HG03064 (cell line): ENCODE measurements at regions not wholly inside any gene's neighbourhood (a gene's known extent, or its start where the extent isn't known, plus 50 kb on each side); places are given as distances from the start of the nearest gene placed in this dataset.

Experiments
- ATAC-seq: cut with Tn5 transposase; IDR thresholded peaks from one replicate; pipeline ENCODE4 v1.9.1; 2021; ENCODE audit warnings: low read depth; ENCODE audit not compliant: unreplicated experiment

DNA sequence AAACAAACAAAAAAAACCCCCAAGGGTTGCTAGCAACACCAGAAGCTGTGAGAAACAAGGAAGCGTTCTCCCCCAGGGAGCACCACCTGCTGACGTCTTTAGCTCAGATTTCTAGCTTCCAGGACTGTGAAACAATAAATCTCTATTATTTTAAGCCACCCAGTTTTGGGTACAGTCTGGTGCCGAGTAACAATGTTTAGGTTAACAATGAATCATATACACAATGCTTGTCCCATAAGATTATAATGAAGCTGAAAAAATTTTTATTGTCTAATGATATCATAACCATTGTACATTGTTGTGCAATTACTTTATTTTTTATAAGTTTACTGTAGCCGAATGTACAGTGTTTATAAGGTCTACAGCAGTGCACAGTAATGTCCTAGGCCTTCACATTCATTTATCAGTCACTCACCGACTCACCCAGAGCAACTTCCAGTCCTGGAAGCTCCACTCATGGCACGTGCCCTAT is 72.1 kb upstream of the CAB39 start:
- no peak for ATAC-seq

DNA sequence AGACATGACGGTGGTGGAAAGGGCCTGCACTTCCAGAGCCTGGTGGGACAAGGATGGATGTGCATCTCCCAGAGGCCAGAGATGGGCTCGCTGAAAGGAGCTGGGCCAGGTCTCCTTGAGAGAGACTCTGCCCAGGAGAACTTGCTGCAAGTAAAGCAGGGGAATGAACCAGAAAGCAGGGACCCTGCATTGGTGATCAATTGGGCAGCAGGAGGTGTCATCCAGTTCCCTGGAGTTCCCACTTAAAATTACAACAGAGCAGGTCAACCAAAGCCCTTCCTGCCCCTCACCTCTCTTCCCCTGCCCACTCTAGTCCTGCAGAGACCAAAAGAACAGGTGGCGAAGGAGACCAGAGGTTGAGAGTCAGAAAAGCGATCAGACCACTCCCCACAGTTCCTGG is 69.7 kb upstream of the CAB39 start:
- no peak for ATAC-seq

DNA sequence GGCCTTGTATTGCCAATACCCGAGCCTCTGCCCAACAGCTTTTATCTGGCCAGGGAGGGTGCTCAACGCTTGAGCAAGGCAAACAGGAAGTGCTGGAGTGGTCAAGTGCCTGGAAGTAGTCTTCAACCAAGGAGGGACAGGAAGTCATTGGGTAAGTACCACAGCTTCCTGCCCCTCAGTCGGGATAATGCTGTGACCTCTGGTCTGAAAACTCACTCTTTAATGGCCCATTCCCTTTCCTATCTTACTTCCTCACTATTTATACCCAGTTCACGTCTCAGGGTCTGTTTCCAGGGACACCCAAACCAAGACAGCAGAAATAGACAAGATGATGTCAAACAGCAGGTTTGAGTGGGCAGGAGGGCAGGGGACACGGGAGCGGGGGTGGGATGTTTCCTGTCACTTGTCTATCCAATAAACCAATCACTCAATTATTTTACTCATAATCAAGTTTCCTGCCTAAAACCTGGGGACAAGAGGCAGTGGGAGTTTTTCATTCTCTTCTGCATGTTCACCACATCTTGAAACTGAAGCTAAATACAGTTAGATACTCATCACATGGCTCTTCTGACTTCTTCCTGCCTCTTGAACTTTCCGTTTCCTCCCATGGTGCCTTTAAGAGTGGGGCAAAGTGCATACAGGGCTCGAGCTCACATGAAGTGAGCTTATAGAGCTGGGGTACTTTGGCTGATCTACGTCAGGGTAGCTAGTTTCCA is 68.9 kb upstream of the CAB39 start:
- ATAC-seq, result peak; percentile 70

DNA sequence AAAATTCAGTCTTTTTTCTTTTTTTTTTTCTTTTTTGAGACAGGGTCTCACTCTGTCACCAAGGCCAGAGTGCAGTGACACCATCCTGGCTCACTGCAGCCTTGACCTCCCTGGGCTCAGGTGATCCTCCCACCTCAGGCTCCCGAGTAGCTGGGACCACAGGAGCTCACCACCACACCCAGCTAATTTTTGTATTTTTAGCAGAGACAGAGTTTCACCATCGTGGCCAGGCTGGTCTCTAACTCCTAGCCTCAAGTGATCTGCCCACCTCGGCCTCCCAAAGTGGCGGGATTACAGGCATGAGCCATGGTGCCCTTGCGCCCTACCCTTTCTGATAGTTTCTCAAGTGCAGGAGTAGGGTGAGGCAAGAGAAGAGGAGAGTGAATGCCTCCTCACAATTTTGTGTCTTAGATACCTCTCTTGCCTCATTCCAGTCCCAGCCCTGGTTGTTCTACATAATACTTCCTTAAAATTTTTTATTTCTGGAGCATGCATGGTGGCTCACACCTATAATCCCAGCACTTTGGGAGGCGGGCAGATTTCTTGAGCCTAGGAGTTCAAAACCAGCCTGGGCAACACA is 68.2 kb upstream of the CAB39 start:
- ATAC-seq, result peak; percentile 20

DNA sequence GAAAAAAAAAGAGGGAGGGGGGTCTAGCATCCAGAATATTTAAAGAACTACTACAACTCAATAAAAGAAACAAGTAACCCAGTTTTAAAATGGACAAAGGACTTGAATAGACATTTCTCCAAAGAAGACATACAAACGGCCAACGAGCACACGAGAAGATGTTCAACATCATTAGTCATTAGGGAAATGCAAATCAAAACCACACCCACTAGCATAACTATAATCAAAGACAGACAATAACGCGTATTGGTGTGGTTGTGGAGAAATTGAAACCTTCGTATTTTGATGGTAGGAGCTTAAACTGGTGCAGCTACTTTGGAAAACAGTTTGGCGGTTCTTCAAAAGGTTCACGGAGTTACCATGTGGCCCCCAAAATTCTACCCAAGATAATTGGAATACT is 64.3 kb upstream of the CAB39 start:
- no peak for ATAC-seq

DNA sequence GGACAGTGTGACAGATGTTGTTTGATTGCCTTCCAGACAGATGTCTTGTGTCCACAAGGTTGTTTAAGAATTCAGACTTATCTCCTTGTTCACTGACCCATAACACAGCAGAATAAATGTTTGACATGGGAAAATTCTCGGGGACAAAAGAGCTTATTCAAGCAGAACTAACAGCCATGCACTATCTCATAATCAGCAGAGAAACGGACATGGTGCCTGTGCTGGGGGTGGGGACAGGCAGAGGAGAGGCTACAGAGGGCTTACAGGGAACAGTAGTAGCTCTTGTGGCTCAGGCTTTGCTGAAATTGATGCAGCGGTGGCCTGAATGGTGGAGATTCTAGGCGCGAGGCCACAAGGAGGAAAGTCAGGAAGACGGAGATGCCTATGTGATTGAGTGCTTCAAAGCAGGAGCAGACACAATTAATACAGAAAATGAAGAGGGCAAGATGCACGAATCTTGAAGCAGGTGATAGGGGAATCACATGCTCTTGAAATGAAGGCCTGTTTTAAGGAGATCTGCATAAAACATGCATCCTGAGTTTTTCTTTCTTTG is 62.0 kb upstream of the CAB39 start:
- peak; percentile 86 for ATAC-seq

DNA sequence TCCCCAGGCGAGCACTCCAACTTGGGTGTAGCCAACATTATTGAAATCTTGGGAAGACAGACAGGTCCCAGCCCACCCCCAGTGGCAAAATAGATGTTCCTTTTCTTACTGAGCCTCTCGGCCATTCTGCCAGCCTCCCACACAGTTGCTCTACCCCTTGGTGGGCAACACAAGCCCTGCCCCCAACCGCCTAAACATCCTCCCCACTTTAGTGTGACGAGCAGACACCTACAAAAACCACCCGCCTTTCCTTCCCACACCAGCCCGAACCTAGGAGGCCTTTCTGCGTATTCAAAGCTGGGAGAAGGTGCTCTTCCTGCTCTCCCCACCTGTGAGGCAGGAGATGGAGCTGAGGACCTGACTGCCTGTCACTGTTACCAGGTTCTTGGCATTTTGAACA is 58.6 kb upstream of the CAB39 start:
- no peak for ATAC-seq

DNA sequence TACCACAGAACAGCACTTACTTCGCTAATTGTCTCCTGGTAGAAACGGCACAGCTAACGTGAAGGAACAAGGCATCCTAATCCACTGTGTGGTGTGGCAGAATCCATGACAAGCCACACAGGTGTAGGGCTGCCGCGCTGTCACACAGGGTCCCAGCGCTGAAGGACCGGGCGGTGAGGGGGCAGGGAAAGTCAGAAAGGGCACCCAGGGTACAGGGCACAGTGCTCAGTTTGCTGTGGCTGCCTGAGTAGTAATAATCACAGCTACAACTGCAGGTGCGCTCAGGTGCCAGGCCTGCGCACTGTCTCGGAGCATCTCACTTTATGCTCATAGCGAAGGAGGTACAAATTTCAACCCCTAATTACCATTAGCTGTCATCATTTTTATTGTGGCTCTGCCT is 55.2 kb upstream of the CAB39 start:
- no peak for ATAC-seq

DNA sequence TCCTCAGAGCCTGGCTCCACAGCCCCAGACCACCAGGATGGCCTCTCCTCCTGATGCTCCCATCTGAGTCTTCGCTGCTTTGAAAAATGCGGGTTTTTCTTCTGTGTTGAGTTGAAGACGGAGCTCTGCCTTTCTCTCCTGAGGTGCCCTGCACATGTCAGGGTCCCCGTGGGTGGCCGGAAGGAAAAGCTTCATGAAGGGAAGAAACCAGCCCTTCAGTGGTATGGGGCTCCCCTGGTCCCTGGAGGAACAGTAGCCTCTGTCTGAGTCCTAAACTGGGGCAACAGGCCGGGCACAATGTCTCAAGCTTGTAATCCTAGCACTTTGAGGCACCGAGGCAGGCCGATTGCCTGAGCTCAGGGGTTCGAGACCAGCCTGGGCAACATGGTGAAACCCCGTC is 54.7 kb upstream of the CAB39 start:
- ATAC-seq, result no peak

DNA sequence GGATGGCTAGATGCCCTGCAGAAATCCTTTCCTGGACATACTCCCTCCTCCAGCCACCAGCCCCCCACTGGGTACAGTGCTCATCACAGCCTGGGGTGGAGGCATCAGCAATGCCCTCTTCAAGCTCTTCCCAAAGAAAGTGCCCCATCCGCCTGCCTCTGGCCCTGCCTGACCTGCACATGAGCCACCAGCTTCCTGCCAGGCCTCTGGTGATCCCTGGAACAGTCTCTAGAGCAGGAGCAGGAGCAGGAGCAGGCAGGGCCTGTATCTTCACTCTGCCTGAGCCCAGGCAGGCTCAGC is 54.1 kb upstream of the CAB39 start:
- ATAC-seq, result no peak

DNA sequence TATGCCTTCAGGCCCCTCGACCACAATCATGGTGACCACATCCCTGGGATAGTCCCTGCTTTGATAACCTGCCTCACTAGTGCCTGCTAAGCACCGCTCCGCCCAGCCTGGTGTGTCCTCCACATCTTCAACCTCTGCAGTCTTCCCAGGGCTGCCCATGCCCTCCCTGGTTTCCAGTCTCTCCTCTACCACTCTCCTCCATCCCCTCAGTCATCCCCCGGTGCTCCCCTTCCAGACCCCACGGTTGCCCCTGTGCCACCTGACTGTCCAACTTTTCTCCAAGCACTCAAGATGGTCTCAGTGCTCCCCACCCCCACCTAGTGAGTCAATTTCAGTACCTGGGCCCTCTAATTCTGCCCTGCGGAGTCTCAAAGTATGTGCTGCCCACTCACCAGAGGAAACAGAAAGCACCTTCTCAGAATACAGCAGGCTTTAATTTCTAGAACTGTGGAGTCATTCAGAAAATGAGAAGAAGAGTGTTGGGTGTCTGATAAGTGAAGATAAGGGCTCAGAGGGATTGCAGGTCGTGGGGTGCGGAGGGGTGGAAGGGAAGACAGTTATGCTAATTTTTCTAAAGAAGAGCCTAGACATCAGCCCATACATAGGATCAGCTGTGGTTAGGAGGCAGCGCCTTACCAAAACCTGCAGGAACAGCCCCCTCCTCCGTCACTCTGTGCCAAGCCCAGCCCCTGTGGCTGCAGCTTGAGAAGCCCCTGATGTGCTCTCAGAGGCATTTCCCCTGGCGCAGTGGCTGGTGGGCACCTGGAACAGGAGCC is 53.6 kb upstream of the CAB39 start:
- peak; percentile 49 for ATAC-seq

DNA sequence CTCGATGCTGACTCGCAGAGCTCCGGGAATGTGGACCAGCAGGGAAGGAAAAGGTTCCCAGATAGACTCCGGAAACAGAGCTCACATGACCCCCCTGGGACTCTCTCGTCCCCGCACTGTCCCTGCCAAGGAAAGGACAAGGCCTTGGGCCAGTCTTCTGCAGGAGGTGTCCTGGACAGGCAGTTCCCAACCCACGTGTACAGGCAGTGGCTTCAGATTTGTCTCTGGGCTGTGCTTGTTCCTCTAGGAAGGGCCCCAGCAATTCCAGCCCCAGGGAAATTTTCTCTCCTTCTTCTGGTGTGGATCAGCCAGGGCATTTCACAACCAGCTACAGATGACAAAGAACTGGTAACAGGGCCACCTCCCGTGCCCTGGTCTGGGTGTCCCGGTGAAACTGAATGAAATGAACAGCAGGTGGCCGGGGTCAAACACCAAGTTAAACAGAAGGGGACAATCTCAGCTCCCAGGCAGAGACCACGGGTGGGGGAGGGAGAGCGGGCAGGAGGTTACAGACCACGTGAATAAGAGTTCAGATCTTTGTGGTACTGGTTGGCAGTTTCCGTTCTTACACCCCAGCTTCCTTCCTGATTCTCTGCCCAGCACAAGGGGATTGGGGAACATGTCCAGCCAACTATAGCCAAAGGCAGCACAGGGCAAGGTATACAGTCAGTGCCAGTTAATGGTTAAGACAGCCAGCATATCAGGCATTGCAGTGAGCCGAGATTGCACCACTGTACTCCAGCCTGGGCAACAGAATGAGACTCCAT is 52.2 kb upstream of the CAB39 start:
- no peak for ATAC-seq

DNA sequence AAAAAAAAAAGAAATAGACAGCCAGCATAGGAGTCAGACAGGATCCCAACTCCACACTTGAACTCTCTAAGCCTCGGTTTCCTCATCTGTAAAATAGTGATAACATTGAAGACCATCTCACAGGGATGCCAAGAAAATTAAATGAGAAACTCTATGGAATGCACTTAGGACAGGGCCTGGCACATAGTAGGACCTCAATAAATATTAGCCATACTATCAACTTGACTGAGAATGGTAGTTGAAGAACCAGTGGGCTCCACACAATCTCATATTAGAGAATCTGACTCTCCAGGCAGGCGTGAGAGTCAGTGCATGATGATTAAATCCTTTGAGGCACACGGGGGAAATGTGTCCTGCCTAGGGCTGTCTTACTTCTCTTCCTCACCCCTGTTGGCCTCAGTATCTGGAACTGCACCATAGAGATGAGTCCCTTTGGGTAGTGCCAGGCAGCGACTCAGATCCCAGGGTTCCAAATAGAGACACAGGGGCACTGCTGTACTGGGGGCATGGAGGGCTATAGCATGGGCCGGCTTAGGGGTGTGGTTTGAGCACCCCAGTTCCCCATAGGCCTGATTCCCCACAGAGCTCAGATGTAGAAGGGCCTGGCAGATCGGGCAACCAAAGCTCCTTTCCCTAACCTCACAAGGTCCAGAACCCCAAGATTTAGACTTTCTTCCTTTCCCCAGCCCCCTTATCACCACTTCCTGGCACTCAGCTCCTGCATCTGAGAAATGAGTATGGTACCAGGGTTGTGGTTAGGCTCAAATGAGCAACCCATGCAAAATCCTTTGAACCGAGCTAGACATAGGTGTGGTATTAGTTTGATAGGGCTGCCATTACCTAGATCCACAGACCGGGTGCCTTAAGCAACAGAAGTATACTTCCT is 51.3 kb upstream of the CAB39 start:
- ATAC-seq, result no peak
